HG02938 (cell line): ENCODE measurements at regions not wholly inside any gene's neighbourhood (a gene's known extent, or its start where the extent isn't known, plus 50 kb on each side); places are given as distances from the start of the nearest gene placed in this dataset.
"Not testable (repeated sequence)": the region's sequence is repeated elsewhere in the genome, so short reads cannot be mapped to it uniquely, and the experiment has no call there.

Experiments used
- ATAC-seq: cut with Tn5 transposase; IDR thresholded peaks from one replicate; pipeline ENCODE4 v1.9.1; 2021; ENCODE audit warnings: mild to moderate bottlenecking, moderate library complexity; ENCODE audit not compliant: unreplicated experiment

DNA sequence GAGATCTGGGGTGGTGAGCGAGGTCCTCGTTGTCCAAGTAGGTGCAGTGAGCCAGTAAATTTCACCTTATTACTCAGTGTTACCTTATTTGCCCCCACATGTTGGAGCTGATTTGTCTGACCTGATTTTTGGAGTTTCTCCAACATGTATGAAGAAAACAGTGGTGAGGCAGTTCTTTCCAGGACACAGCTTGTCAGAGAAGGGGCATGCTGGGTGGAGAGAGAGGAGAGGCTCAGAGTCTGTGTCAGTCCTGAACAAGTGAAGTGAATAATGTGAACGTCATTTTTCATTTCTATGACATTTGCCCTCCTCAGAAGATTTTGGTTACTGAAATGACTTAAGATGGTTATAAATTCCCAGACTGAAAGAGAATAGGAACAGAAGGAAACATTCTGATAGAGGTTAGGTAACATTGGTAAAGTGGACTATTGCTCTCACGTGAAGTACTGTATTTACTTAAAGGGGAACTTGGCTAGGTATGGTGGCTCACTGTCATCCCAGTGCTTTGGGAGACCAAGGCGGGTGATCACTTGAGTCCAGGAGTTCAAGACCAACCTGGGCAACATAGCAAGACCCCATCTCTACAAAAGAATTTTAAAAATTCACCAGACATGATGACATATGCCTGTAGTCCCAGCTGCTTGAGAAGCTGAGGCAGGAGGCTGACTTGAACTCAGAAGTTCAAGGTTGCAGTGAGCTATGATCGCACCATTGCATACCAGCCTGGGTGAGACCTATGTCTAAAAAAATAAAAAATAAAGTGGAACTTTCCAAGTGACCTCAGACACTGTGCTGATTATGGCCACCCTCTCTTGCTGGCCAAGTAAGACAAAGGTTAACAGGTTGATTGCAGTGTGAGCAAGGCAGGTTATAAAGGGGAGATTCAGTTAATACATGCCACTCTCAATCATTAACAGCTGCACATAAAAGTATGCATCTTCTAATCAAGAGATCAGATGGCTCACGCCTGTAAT lies 184.3 kb downstream of the EDN1 start:
- no peak for ATAC-seq

DNA sequence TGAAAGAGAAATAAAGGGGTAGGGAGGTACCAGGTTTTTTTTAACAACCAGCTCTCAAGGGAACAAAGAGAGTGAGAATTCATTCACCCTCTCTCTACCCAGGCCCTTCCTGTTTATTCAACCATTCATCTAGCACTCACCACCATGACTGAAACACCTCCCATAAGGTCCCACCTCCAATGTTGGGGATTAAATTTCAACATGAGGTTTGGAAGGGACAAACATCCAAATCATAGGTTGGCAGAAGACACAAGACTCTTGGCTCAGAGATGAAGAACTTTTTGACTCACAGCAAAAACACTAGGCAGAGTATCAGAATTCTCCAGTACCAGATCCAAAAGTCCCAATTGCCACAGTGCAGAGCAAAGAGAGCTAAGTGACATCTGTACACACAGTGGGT lies 186.3 kb downstream of the EDN1 start:
- no peak for ATAC-seq

DNA sequence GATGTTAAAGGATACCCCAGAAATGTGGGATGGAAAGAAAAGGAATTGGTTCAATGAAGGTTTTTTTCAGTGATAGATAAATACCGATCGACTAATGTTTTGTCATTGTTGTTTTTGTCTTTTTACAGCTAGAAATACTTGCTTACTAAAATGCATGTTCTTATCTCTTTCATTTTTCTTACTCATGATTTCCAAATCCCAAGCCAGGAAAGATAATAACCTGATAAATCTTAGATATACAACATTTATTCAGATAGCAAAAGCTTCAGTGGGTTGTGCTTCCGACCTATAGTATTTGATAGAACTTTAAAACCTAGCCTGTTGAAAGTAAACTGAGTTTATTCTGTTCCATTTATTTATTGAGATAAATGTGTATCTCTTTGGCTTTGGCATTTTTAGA lies 187.5 kb downstream of the EDN1 start:
- ATAC-seq, result no peak

DNA sequence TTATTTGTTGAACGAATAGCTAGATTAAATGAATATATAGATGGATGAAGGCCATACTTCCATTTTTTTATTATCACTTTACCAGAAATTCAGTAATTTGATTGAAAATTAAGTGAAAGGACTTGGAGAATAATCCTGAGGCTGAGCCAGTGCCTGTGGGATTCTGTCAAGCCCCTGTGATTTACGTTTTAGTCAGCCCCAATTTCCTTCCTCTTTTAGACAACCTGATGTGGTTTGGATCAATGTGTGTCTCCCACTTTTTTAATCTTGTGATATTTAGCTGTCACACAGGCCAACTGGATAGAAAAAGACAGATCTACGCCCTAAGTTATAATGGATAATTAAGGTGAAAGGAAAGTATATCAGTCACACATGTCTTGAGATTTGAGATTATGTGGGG lies 188.8 kb downstream of the EDN1 start:
- no peak for ATAC-seq

DNA sequence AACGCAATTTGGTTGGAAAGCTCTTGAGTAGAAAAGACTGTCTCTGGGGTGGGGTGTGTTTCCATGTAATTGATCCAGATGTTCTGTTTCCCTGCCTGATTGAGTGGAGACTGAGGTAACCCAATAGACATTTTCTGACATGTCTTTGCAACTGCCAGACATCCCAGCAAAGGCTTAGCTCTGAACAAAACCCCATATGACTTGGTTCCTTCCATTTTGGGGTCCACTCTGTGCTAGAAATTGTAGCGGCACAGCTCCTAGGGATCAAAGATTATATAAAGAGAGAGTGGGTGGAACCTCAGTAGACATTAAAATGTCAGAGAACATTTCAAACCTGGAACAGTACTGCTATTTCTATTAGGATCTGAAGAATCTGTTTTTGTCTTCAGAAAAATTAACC lies 189.3 kb downstream of the EDN1 start:
- ATAC-seq, result no peak

DNA sequence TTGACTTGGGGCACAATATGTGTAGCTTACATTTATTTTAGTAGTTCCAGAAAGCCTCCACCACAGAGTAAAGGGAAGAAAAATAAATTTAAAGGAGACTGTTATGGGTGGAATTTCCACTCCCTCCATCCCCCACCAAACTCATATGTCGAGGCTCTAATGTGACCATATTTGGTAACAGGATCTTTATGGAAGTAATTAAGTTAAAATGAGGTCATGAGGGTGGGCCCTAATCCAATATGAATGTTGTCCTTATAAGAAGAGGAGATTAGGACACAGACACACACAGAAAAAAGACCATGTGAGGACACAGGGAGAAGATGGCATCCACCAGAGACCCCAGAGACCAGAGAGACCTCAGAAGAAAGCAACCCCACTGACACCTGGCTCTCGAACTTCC lies 189.7 kb downstream of the EDN1 start:
- no peak for ATAC-seq

DNA sequence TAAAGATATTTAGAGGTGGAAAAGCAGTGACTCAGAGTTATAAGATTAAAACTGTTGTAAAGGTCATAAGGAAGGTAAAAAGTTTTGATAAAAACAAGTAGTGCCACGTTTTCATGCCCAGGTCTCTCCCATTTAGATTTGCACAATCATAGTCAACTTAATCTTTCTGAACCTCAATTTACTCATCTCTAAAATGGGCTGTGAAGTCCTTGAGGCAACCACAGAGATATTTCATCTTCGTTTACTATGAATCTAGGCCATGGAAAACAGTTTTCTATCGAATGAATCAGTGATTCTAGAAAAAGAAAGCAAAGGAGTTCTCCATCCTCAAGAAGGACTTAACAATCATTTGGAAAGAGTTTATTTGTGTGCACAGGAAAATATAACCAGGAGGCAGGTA lies 190.2 kb downstream of the EDN1 start:
- no peak for ATAC-seq

DNA sequence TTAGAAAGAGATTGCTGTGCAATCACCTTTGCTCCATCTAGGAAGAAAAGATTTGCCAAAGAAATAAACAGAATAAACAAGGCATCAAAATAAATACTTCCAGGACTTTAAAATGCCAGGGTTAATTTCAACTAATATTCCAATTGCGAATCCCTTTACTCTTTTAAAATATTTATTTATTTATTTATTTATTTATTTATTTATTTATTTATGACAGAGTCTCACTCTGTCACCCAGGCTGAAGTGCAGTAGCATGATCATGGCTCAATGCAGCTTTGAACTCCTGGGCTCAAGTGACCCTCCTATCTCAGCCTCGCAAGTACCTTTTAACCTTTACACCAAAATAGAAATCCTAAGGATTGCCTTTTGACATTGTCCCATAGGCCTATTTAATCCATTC lies 191.1 kb downstream of the EDN1 start:
- no peak for ATAC-seq

DNA sequence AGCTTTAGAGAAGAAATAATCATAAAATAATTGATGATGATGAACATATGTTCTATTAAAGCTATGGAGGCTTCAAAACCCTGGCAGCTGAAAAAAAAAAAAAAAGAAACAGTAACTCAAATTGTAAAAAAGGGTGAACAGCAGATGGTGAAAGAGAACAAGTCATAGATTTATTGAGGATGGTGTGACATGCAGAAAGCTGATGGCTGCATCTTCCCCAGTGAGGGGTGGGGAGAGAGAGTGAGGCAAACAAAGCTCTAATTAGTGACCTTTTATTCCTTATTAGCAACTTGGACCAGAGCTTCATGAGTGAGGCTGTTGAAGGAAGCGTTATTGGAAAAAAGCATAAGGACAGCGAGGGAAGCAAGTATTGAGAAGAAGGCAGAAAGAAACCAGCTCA lies 191.7 kb downstream of the EDN1 start:
- no peak for ATAC-seq

DNA sequence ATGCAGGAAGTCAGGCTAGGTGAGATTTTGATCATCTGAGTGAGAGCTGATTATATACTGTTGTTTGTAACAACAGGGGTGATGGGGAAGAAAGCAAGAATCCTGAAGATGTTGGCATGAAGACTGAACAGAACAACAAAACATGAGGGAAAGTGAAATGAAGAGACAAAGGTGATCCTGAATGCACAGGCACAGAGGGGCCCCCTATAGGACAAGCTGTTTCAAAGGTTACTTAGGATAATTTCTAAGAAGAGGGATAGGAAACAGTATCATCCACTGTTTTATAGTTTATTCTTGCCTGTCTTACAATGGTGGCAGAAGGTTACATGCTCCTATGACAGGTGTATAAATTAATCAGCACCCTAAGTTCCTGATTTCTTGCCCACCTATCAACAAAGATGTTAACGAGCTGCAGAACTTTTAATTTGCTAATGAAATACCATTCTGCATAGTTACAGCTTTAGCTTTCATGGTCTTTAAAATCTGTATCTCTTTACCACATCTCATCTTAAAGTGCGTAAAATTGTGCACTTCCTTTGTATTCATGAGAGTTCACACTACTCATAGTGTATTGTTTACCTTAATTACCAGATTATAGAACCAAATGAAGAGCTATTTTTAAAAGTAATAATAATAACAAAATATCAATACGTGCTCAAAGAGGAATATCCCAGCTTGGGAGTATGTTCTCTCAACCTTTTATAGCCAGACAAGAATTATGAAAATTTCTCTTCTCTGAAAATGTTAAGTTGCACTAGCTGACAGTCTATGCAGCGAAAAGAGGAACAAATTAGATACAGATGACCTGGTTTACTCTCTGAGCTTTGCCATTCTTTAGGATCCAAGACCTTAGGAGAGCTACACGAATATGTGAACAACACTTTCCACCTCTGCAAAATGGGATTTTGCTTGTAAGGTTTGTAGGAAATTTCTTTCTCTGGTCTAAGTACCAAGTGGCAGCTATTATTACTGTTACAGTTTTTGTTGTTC lies 192.5 kb downstream of the EDN1 start:
- ATAC-seq, result no peak

DNA sequence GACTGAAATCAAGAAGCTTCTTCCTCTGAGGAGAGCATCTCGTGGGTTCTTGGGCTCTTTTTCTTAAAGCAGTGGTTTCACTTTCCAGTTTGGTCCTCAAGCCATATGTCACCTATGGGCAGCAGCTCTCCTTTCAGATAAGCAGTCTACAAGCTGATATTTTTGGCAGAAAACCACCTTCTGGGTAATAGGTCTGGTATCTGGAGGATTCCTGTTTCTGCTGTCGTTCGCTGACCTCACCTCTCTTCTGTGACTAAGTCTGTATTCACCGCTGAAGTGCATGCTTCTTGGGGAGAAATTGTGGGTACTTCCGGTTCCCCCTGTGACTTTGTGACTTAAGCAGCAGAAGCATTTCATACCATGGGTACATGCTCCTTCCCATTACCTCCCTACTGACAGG lies 193.6 kb downstream of the EDN1 start:
- peak; percentile 82 for ATAC-seq

DNA sequence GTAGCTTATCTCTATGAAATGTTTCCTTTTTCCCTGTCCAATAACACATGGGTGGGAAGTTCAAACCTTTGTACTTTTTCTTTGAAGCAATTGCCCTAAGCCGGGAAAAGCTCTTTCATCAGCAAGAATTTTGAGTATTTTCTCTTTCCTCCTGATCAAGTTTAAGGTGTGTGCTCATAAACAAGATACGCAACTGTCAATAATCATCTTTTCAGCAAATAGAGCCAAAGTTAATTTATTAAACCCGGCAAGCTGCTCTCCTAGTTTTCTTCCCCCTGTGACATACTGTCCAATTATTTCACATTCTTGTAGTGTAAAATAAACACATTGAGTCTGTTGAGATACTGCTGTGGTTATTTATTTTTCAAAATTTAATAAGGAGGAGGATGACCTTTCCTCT lies 194.4 kb downstream of the EDN1 start:
- no peak for ATAC-seq

DNA sequence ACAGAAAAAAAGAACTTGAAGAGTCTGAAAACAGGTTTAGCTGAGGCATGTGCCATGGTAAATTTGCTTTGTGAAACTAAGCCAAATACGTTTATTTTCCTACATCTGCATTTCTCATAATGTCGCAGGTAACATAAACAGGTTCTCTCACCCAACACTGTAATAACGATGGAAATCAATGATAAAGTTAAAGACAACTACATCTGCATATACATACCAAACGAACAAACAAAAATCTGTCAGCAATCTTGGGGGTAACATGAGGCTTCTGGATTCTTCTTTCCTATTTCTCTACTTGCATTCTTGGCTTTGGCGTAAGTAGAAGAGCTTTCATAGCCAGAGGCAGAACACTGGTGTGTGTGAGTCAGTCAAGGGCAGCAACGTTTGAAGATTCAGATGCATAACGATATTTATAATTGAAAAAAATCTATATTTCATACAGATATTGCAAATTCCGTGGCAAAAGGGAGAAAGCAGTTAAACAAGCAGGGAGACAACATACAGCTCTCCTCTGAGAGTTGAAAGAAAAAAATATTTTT lies 195.1 kb downstream of the EDN1 start:
- no peak for ATAC-seq

DNA sequence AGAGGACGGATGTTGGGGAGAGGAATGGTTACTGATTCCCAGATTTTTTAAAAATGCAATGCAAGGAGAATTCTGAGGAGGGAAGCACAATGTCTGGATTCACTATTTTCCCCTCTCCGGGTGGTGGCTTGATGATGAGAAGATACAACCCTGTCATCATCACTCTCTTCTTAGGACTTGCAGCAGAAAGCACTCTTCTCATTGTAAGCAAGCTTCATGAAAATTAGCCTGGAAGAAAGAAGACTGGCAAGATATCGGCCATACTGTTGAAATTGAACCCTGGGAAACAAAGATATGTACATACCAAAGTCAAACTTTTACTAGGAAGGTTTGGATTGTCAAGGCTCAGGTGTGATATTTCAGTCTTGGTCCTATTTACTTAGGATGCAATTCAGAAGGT lies 195.7 kb downstream of the EDN1 start:
- no peak for ATAC-seq

DNA sequence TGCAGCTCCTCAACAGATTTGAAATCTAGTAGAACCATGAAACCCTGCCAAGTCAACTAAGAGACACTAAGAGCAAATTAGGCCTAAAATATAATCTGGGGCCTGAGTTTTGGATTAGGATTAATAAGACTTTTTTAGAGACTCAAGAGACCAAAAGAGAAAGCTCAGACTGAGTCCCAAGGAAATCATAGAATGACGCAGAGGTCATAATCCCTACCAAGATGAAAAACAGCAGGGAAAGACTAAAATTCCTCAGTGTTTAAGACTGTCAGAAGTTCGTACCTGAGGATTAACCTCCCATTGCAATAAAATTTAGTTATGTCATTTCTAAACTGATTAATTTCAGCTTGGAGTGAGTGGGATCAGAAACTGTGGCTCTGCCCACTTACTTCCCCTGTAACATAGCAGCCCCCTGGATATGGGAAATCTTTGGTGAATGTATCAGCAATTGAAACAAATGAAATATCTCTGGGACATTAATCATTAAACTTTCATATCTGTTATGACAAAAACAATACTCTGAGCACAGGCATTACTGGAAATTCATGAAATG lies 200.3 kb downstream of the EDN1 start:
- ATAC-seq, result no peak

DNA sequence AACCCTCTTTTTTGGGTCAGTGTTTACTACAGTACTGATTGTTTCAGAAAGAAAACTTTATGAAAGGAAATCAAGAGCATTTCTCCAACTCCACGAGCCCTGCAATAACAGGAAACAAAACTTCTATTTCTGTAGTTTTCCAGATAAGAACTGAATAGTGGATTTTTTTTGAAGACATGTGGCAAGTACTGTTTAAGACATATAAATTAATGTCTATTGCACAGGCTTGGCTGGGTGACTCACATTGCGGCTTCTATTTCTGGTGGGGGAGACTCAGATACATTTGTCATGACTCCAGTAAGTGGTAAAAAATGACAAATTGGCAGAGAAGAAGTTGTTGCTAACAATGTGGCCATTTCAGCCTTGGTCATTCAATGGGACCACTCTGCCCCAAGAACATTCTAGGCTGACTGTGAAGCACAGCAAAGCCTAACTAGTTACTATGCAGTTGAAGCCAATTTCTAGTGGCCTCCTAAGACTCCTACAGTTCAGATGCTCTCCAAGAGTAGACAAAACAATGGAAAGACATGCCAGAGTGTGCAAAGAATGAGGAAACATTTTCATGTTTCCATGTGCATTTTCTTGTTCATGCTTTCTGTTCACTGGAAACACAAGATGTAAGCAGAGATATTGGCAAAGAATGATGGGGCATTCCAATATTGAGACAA lies 200.9 kb downstream of the EDN1 start:
- no peak for ATAC-seq

DNA sequence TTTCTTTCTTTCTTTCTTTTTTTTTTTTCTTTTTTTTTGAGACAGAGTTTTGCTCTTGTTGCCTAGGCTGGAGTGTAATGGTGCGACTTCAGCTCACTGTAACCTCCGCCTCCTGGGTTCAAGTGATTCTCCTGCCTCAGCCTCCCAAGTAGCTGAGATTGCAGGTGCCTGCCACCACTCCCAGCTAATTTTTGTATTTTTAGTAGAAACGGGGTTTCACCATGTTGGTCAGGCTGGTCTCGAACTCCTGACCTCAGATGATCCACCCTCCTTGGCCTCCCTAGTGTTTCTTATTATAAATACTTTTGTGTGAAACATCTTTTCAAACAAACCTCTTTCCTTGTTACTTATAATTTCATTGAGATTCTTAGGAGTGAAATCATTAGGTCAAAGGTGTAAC lies 202.8 kb downstream of the EDN1 start:
- ATAC-seq, result not testable (repeated sequence)

DNA sequence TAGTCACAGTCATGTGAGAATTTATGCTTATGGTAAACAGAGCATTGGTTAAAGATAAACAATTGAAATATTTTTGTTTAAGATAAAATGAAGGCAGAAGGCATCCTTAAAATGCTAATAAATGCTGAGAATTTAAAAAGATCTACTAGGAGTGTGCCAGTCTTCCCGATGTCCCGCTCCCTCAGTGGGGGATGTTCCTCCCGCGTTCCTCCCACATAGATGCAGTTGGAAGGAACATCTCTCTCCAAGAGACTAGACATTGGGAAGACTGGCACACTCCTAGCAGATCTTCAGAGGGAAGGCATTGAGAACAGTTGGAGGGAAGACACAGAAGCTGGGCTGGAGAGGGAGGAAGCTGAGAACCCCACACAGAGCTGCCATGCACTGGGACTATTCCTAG lies 203.3 kb downstream of the EDN1 start:
- no peak for ATAC-seq

DNA sequence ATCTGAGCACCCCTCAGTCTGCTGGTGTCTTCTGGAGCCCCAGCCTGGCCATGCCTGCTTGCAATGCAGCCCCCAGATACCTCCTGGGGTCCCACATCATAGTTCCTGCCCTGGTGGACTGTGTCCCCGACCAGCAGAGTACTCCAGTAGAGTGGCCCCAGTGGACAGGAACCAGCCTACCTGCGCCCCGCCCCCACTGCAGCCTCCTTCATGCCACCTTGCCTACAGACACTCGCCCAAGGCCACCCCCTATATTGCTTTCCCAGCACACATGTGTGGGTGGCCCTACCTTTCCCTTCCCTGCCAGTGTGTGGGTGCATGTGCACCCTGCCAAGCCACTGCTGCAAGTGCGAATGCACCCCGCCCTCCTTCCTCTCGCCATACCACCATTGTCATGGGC lies 204.0 kb downstream of the EDN1 start:
- ATAC-seq, result no peak

DNA sequence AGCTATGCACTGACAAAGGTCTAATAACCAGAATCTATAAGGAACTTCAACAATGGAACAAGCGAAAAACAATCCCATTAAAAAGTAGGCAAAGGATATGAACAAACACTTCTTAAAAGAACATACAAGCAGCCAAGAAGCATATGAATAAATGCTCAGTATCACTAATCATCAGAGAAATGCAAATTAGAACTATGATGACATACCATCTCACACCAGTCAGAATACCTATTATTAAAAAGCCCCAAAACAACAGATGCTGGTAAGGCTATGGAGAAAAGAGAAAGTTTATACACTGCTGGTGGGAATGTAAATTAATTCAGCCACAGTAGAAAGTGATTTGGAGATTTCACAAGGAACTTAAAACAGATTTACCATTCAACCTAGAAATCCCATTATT lies 211.8 kb downstream of the EDN1 start:
- no peak for ATAC-seq
